ENCODE measurements at regions not wholly inside any gene's neighbourhood (a gene's known extent, or its start where the extent isn't known, plus 50 kb on each side); places are given as distances from the start of the nearest gene placed in this dataset.

- DNase-seq (ENCODE audit: low read depth in 2 of 2) = no peak
These were observed 264.6 kb downstream of the ICE1 start for GRCh38 chr5:5687113-5687512.

GRCh38 chr5:5686356-5686755 lies 263.9 kb downstream of the ICE1 start:
- DNase-seq (ENCODE audit: low read depth in 2 of 2) = no peak

- no peak for DNase-seq (ENCODE audit: low read depth in 2 of 2)
These were observed 263.3 kb downstream of the ICE1 start for GRCh38 chr5:5685737-5686136.

- no peak for DNase-seq (ENCODE audit: low read depth in 2 of 2)
These were observed 260.7 kb downstream of the ICE1 start for GRCh38 chr5:5683174-5683573.

GRCh38 chr5:5678909-5679308 lies 256.4 kb downstream of the ICE1 start:
- no peak for DNase-seq (ENCODE audit: low read depth in 2 of 2)

- no peak for DNase-seq (ENCODE audit: low read depth in 2 of 2)
These were observed 255.3 kb downstream of the ICE1 start for GRCh38 chr5:5677738-5678137.

- DNase-seq (ENCODE audit: low read depth in 2 of 2) = no peak
These were observed 253.7 kb downstream of the ICE1 start for GRCh38 chr5:5676218-5676617.

GRCh38 chr5:5675511-5675910 lies 253.0 kb downstream of the ICE1 start:
- no peak for DNase-seq (ENCODE audit: low read depth in 2 of 2)

GRCh38 chr5:5671823-5672222 lies 249.3 kb downstream of the ICE1 start:
- DNase-seq (ENCODE audit: low read depth in 2 of 2) = no peak

- DNase-seq (ENCODE audit: low read depth in 2 of 2) = no peak
These were observed 244.7 kb downstream of the ICE1 start for GRCh38 chr5:5667136-5667554.

- DNase-seq (ENCODE audit: low read depth in 2 of 2) = no peak
These were observed 243.9 kb downstream of the ICE1 start for GRCh38 chr5:5666369-5666768.

- DNase-seq (ENCODE audit: low read depth in 2 of 2) = no peak
These were observed 243.5 kb downstream of the ICE1 start for GRCh38 chr5:5666076-5666365.

- DNase-seq (ENCODE audit: low read depth in 2 of 2) = no peak
These were observed 243.0 kb downstream of the ICE1 start for GRCh38 chr5:5665225-5666075.

GRCh38 chr5:5658889-5659465 lies 236.5 kb downstream of the ICE1 start:
- DNase-seq (ENCODE audit: low read depth in 2 of 2) = no peak

GRCh38 chr5:5658226-5658625 lies 235.7 kb downstream of the ICE1 start:
- no peak for DNase-seq (ENCODE audit: low read depth in 2 of 2)

GRCh38 chr5:5652181-5652580 lies 229.7 kb downstream of the ICE1 start:
- DNase-seq (ENCODE audit: low read depth in 2 of 2) = no peak

GRCh38 chr5:5650949-5651348 lies 228.5 kb downstream of the ICE1 start:
- DNase-seq (ENCODE audit: low read depth in 2 of 2) = no peak

- DNase-seq (ENCODE audit: low read depth in 2 of 2) = no peak
These were observed 227.8 kb downstream of the ICE1 start for GRCh38 chr5:5650242-5650641.

- no peak for DNase-seq (ENCODE audit: low read depth in 2 of 2)
These were observed 227.2 kb downstream of the ICE1 start for GRCh38 chr5:5649641-5650040.

GRCh38 chr5:5648694-5649093 lies 226.2 kb downstream of the ICE1 start:
- no peak for DNase-seq (ENCODE audit: low read depth in 2 of 2)

GRCh38 chr5:5645891-5646290 lies 223.4 kb downstream of the ICE1 start:
- no peak for DNase-seq (ENCODE audit: low read depth in 2 of 2)

- no peak for DNase-seq (ENCODE audit: low read depth in 2 of 2)
These were observed 222.7 kb downstream of the ICE1 start for GRCh38 chr5:5645198-5645597.

GRCh38 chr5:5644249-5644648 lies 221.8 kb downstream of the ICE1 start:
- no peak for DNase-seq (ENCODE audit: low read depth in 2 of 2)

- no peak for DNase-seq (ENCODE audit: low read depth in 2 of 2)
These were observed 221.0 kb downstream of the ICE1 start for GRCh38 chr5:5643481-5643880.

Measured in stimulated activated CD8-positive, alpha-beta memory T cell treated with anti-CD3 and anti-CD28 coated beads, Interleukin-15, amount 100 ng/mL, for 48 hours (primary cell).